ENCODE measurements at regions not wholly inside any gene's neighbourhood (a gene's known extent, or its start where the extent isn't known, plus 50 kb on each side); places are given as distances from the start of the nearest gene placed in this dataset.

DNA sequence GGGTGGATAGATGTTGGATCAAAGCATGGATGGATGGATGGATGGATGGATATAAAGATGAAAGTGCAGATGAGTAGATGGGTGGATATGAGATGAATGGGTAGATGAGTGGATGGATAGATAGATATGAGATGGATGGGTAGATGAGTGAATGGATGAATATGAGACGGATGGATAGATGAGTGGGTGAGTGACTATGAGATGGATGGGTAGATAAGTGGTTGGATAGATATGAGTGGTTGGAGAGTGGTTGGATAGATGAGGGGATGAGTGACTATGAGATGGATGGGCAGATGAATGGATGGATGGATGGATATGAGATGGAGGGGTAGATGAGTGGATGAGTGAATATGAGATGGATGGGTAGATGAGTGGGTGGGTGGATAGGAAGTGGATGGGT is 204.6 kb upstream of the TLE3 start:
- TF ChIP-seq GATA3 (IDR thresholded peaks at IDR 0.05; ENCODE audit: low read depth, low read length), result no peak
- TF ChIP-seq GATA2 (IDR thresholded peaks at IDR 0.05; ENCODE audit: low read depth, low read length), result no peak

DNA sequence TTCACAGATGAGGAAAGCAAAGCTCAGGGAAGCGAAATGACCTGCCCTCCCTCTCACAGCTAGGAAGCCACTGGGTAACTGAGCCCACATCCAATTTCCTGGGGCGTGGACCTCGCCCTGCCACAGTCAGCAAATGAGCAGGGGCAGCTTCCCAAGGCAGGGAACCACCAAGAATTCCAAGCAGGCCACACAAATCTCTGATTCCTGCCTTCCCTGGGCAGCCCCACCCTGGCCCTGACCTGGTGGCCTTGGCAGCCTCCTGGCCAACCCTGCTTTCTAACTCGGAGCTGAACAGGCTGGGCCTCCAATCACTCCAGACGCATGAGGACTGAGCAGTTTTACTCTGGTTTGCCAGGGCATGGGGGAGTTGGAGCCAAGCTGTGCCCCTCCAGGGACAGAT is 203.7 kb upstream of the TLE3 start:
- TF ChIP-seq GATA3 (IDR thresholded peaks at IDR 0.05; ENCODE audit: low read depth, low read length), result no peak
- TF ChIP-seq GATA2 (IDR thresholded peaks at IDR 0.05; ENCODE audit: low read depth, low read length), result no peak

DNA sequence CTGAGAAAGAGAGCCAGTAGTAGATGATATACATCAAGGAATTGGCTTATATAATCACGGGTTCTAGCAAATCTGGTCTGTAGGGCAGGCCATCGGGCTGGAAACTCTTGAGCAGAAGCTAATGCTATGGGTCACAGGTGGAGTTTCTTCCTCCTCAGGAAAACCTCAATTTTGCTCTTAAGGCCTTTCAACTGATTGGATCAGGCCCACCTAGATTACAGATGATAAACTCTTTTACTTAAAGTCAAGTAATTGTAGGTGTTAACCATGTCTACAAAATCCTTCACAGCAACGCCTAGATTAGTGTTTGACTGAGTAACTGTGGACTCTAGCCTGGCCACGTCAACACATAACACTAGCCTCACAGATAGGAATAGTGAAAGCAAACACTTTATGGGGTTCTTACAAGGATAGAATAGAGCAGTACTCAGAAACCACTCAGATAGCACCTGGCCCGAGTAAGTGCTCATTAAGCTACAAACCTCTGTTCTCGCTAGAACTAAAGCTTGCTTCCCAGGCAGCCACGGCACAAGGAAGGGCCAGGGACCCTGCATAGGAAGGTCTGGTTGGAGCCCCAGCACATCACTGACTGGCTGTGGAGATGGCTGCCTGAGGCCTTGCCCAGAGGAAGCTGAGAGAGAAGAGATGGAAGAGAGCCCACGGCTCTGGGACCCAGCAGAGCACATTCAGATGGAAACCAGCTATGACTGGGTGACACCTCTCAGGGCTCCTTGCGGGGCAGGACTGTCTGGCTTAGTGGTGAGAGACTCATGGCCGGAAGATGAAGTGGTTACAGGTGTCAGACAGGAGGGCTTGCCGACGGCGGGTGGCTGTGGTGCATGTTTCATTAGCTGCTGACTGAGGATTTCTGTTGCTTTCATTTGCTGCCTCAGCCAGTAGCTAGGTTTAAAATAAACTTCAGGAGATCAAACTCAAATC is 202.5 kb upstream of the TLE3 start:
- no peak for TF ChIP-seq GATA3 (IDR thresholded peaks at IDR 0.05; ENCODE audit: low read depth, low read length)
- no peak for TF ChIP-seq GATA2 (IDR thresholded peaks at IDR 0.05; ENCODE audit: low read depth, low read length)

DNA sequence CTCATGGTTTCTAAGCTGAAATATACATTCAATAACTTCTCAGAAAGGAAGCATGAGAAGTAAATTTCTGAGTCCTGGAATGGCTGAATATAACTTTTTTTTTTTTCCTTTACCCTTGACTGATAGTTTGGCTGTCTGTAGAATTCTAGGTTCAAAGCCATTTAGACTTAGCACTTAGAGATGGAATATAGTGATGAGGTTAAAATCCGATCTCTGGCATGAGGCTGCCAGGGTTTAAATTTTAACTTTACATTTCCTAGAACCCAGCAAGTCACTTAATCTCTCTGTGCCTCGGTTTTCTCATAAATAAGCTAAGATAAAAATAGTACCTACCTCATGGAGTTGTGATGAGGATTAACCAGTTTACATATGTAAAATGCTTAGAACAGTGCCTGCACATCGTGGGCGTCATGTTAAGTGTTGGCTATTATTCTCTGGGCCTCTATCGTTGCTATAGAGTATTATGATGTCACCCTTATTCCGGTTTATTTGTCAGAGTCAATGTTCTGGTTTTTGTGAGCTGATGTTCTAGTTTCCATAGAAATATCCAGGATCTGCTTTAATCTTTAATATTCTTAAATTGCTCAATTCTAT is 199.8 kb upstream of the TLE3 start:
- TF ChIP-seq GATA2 (IDR thresholded peaks at IDR 0.05; ENCODE audit: low read depth, low read length) (no peak), GATA3 (IDR thresholded peaks at IDR 0.05; ENCODE audit: low read depth, low read length) (no peak)

DNA sequence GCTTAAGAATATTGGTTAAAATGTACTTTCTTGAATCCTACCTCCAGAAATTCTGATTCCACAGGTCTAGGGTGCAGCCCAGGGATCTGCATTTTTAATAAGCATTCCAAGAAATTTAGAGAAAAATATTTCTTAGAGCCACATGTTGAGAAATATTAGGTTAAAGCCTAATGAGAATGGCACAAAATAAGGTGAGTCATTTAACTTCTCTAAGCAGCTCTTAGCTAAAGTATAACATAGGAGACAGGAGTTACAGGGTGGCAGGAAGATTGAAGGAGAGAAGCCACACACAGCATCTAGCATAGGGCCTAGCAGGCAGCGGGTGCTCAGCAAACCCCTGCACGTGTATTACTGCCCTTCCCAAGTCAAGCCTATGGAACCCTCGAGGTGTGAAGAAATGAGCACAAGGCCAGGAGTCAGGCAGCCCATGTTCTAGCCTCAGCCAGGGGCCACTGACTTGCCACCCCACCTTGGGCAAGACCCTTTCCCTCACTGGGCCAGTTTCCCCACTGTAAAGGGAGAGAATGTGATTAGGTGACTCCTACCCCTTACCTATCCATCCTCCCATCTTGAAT is 197.1 kb upstream of the TLE3 start:
- no peak for TF ChIP-seq GATA3 (IDR thresholded peaks at IDR 0.05; ENCODE audit: low read depth, low read length)
- no peak for TF ChIP-seq GATA2 (IDR thresholded peaks at IDR 0.05; ENCODE audit: low read depth, low read length)

DNA sequence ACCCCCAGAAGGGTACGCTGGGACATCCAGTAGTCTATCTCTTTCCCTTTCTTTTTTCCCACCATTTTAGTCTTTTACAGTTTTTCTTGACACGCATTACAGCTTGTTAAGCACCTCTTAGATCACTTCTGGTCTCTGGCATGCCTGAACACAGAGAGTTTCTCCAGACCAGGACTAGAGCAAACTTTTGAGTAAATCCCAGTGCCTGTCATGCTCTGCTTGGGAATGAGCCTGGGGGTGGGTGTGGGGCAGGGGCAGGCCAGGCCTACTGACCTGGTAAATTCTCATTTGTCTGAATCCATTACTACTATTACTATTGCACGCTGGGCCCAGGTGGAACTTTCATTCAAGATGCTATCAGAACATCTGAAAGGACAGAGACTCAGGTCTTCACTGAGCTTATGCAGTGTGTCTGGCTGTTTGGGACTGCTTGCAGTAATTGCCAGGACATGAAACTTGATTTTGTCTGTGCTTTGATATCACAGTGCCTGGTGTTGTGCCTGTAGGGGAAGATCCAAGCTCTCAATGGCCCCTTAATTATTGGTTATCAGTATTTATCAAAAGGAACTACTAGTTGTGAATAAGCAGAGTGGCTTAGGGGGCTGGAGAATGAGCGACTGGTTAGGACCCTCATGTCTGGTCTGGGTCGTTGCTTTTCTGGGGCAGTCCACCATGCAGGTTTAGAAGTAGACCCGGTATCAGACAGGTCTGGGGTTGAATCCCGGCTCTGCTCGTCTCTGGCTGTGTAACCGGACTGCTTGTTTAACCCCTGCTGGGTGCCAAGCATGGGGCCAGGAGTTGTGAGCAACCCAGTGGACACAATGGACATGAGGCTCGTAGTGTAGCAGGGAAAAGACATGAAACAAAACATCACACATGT is 196.1 kb upstream of the TLE3 start:
- TF ChIP-seq GATA2 (IDR thresholded peaks at IDR 0.05; ENCODE audit: low read depth, low read length) (no peak), GATA3 (IDR thresholded peaks at IDR 0.05; ENCODE audit: low read depth, low read length) (no peak)

DNA sequence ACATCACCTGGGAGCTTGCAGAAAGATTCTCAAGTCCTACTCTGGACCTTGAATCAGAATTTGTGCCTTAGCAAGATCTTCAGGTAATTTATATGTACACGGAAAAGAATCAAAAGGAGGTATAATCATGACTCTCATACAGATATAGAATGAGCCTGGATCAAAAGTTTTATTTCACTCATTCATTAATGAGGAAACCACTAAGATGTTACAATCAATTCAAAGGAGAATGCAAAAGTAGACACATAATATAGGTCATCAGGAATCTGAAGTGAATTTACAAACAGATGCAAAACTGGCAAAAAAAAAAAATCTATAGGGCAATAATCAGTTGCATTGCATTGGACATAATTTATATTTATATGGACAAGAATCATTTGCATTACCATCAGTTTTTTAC is 195.4 kb upstream of the TLE3 start:
- TF ChIP-seq GATA3 (IDR thresholded peaks at IDR 0.05; ENCODE audit: low read depth, low read length), result no peak
- no peak for TF ChIP-seq GATA2 (IDR thresholded peaks at IDR 0.05; ENCODE audit: low read depth, low read length)

DNA sequence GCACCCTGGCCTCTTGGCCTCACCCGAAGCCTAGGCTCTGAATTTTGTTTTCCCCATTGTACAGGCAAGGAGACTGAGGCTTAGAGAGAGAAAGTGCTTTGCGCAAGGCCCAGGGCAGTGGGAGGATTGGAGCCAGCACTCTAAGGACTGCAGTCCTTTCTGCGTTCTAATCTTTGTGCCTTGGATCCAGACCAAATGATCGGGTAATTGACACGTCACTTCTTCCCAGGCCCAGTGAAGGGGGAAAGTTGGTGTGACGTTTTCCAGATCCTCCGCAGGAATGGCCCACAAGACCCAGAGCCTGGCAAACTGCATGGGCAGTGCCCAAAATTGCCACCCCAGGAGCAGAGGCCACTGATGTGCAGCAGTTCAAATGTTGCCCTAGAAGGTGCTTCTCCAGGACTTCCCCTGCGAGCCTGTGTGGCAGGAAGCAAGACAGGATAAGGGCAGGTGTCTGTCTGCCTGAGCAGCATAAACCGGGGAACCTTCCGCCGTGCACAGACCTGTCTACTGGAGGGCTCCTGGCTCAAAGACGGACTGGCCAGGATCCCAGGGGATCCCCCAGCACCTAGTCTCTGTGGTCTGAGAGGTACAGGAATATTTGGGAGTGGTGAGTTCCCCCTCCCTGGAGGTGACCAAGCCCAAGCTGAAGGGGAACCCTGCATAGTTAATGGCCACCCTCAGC is 194.5 kb upstream of the TLE3 start:
- no peak for TF ChIP-seq GATA2 (IDR thresholded peaks at IDR 0.05; ENCODE audit: low read depth, low read length)

DNA sequence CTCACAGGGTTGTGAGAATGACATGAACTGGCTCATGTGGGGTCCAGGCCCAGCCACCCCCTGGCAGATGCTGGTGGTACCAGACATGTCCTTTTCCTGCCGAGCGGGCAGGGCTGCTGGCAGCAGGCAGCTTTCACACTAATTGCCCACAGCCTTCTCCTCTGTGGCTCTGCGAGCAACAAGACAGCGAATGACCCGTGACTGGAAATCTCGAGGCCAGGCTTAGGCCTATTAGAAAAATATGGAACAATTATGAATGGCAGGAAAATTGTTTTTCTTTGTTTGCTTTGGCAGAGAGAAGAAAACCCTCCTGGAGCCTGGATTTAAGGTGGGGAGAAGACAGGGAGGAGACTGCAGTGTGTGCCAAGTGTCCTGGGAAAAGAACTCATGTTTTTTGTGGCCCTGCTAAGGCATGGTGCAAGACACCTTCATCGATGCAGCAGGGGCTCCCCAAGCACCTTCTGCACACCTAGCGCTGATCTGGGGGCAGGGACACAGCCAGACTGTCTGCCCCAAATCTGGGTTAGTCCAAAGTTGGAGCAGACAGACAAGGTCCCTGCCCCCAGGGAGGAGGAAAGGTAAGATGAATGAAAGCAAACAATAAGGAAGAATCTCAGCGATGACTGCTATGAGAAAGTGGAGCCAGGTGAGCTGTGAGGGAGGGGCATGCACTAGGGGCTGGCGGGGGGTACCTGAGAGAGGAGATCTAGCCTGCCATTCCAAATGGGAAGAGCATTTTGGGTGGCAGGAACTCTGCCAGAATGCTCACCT is 193.8 kb upstream of the TLE3 start:
- TF ChIP-seq GATA2 (IDR thresholded peaks at IDR 0.05; ENCODE audit: low read depth, low read length) (no peak), GATA3 (IDR thresholded peaks at IDR 0.05; ENCODE audit: low read depth, low read length) (no peak)

DNA sequence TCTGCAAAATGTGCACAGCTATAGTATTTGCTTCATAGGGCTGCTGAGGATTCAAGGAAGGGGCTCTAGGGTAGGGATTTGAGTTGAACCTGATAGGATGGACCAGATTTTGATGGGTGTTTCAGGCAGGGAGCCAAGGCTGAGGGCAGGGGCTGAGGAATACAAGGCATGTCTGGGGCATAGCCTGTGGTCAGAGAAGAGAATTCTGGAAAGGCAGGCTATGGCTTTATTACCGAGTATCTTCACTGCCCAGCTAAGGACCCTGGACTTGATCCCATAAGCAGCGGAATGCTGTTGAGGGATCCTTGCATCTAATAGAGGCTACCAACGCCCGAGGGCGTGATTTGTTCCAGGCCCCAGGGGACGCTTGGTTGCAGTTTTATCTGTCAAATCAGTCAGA is 193.0 kb upstream of the TLE3 start:
- TF ChIP-seq GATA2 (IDR thresholded peaks at IDR 0.05; ENCODE audit: low read depth, low read length) (no peak), GATA3 (IDR thresholded peaks at IDR 0.05; ENCODE audit: low read depth, low read length) (no peak)

DNA sequence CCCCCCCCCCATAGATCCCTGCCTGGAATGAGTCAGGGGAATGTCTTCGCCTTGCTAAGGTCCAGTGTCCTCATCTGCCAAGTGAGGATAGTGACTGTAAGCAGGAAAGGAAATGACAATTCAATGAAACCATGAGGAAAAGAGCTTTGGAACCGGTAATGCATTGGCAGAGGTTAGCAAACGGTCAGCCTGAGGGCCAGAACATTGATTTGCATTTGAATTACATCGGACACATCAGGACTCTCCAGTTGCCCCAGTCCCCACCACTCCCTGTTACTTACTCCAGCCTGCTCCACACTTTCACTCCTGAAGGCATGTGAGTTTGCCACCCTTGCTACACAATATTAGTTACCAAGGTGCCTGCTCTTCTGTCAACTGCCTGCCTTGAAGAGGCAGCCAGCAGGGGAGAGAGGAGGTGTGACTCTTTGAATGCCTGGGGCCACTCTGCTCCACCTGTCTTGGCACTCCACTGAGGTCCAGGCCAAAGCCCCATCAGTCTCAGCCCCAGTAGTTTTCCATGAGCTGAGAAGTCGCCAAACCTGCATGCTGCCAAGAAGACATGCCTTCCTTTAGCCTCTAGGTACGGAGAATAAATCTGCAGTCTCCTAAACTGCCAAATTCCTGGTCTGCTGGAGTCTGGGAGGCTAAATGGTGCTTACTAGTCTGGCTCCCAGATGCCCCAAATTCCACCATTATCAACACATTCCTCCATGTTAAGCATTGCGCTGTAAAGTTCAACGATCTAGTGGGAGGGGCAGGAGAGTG is 191.7 kb upstream of the TLE3 start:
- TF ChIP-seq GATA3 (IDR thresholded peaks at IDR 0.05; ENCODE audit: low read depth, low read length) (no peak), GATA2 (IDR thresholded peaks at IDR 0.05; ENCODE audit: low read depth, low read length) (no peak)

DNA sequence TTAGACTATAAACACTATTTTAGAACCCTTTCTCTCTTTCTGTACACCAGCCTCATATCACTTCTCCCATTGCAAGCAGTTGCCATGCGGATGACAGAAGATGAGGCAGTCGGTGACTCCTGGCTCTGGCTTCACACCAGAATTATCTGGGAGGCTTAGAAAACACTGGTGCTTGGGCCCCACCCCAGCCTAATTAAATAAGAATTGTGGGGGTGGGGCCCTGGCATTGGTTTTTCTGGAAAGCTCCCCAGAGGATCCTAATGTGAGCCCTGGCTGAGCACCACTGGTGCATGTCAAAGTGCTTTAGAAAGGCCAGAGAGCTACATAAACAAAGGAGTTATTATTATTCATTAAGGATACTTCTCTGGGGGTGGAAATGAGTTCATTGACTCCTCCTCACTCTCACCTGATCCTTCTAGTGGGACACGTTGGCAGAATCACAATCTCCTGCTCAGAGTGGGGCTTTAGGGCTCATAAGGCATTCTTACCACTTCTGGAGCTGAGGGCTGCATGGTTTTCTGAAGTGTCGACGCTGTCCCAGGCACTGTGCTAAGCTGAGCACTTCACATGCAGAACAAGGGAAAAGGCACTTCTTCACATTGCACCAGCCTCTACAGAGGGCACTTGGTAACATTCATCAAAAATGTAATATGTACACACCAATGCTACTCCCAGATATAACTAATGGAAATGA is 188.5 kb upstream of the TLE3 start:
- TF ChIP-seq GATA3 (IDR thresholded peaks at IDR 0.05; ENCODE audit: low read depth, low read length), result no peak
- no peak for TF ChIP-seq GATA2 (IDR thresholded peaks at IDR 0.05; ENCODE audit: low read depth, low read length)
